IMR-90 (cell line): ENCODE measurements at regions not wholly inside any gene's neighbourhood (a gene's known extent, or its start where the extent isn't known, plus 50 kb on each side); places are given as distances from the start of the nearest gene placed in this dataset.
A peak's percentile ranks its signal among the peaks of the same experiment; 100 is the strongest.

Experiments
- ATAC-seq: fragments of 200-7000 bp; cut with Tn5 transposase; 2 replicates; pipeline ENCODE4 v1.9.1; 2020; ENCODE audit warnings: low read depth, mild to moderate bottlenecking, moderate library complexity
- BruUV-seq: library from RNA; stranded (reverse); fragments of 400-500 nt; replicated peaks from 2 replicates; lab custom pipeline; 2021; lab: Mats Ljungman, UMichigan
- CTCF ChIA-PET: fragments of 300-600 bp; formaldehyde crosslinking; extraction: SDS; loops from one replicate; lab custom pipeline; 2021; ENCODE audit warnings: antibody characterized with exemption; lab: Yijun Ruan, JAX
- POLR2A ChIA-PET: fragments of 300-600 bp; sonication (Branson Sonifier 250); formaldehyde crosslinking; loops from one replicate; lab custom pipeline; 2022; ENCODE audit warnings: antibody characterized with exemption; ENCODE audit not compliant: unreplicated experiment; lab: Charles Lee
- DNase-seq: peaks from one replicate; pipeline ENCODE4 v3.0.0; 2013
- H2AFZ ChIP-seq: replicated peaks from 2 replicates; pipeline ENCODE3; 2013; ENCODE audit warnings: low read length, mild to moderate bottlenecking; ENCODE audit not compliant: poor library complexity
- H2AK5ac ChIP-seq: 2 replicates; pipeline ENCODE4 v1.6.1; 2013; ENCODE audit warnings: low read depth, low read length, inconsistent platforms
- H2AK9ac ChIP-seq: replicated peaks from 2 replicates; pipeline ENCODE3; 2013; ENCODE audit warnings: mild to moderate bottlenecking, low read depth, low read length, moderate library complexity; ENCODE audit not compliant: poor library complexity
- H2BK120ac ChIP-seq: 2 replicates; pipeline ENCODE4 v1.6.1; 2013; ENCODE audit warnings: low read depth, low read length, inconsistent platforms
- H2BK15ac ChIP-seq: 3 replicates; pipeline ENCODE4 v1.6.1; 2013; ENCODE audit warnings: low read depth, low read length, inconsistent platforms
- H2BK20ac ChIP-seq: 2 replicates; pipeline ENCODE4 v1.6.1; 2013; ENCODE audit warnings: low read depth, mild to moderate bottlenecking, inconsistent platforms, low read length, moderate library complexity
- H2BK5ac ChIP-seq: 2 replicates; pipeline ENCODE4 v1.6.1; 2013; ENCODE audit warnings: mild to moderate bottlenecking, low read depth, low read length, inconsistent platforms; ENCODE audit not compliant: poor library complexity, severe bottlenecking
- H3K14ac ChIP-seq: replicated peaks from 2 replicates; pipeline ENCODE4 v1.6.1; 2013; ENCODE audit warnings: low read depth, low read length, inconsistent platforms
- H3K18ac ChIP-seq: 2 replicates; pipeline ENCODE4 v1.6.1; 2013; ENCODE audit warnings: low read depth, low read length, control low read depth
- H3K23ac ChIP-seq: 2 replicates; pipeline ENCODE4 v1.6.1; 2013; ENCODE audit warnings: low read depth, low read length, inconsistent platforms
- H3K27ac ChIP-seq: 2 replicates; pipeline ENCODE4 v1.5.1; 2013; ENCODE audit warnings: mild to moderate bottlenecking, control low read depth, low read length; ENCODE audit not compliant: insufficient read depth
- H3K27me3 ChIP-seq: 2 replicates; pipeline ENCODE4 v1.6.1; 2013; ENCODE audit warnings: low read length; ENCODE audit not compliant: control insufficient read depth, insufficient read depth
- H3K36me3 ChIP-seq: 2 replicates; pipeline ENCODE4 v1.6.1; 2013; ENCODE audit warnings: low read length, mixed read lengths; ENCODE audit not compliant: control insufficient read depth, insufficient read depth
- H3K4ac ChIP-seq: 2 replicates; pipeline ENCODE4 v1.6.1; 2013; ENCODE audit warnings: low read depth, low read length, inconsistent platforms
- H3K4me1 ChIP-seq: 2 replicates; pipeline ENCODE4 v1.6.1; 2013; ENCODE audit warnings: low read length, mixed read lengths; ENCODE audit not compliant: control insufficient read depth, insufficient read depth
- H3K4me2 ChIP-seq: 2 replicates; pipeline ENCODE4 v1.6.1; 2013; ENCODE audit warnings: low read depth, mild to moderate bottlenecking, control low read depth, low read length, moderate library complexity
- H3K4me3 ChIP-seq: 2 replicates; pipeline ENCODE4 v1.5.1; 2013; ENCODE audit warnings: low read depth, mild to moderate bottlenecking, control low read depth, low read length, moderate library complexity; ENCODE audit not compliant: insufficient read depth
- H3K56ac ChIP-seq: 2 replicates; pipeline ENCODE4 v1.6.1; 2013; ENCODE audit warnings: low read length, inconsistent platforms; ENCODE audit not compliant: insufficient read depth; ENCODE audit errors: extremely low read depth
- H3K79me1 ChIP-seq, 2 experiments: 2 replicates each; pipeline ENCODE4 v1.6.1; 2013; ENCODE audit warnings: low read length in 2 of 2, inconsistent platforms in 1 of 2, low read depth in 1 of 2
- H3K9ac ChIP-seq: 2 replicates; pipeline ENCODE4 v1.6.1; 2013; ENCODE audit warnings: low read depth, low read length, control low read depth
- H3K9me1 ChIP-seq: 2 replicates; pipeline ENCODE4 v1.6.1; 2013; ENCODE audit warnings: low read length, inconsistent platforms; ENCODE audit not compliant: insufficient read depth
- H3K9me3 ChIP-seq: 2 replicates; pipeline ENCODE4 v1.6.1; 2013; ENCODE audit warnings: low read length; ENCODE audit not compliant: control insufficient read depth, insufficient read depth
- H4K20me1 ChIP-seq: 2 replicates; pipeline ENCODE4 v1.6.1; 2013; ENCODE audit warnings: low read length, inconsistent platforms; ENCODE audit not compliant: insufficient read depth
- H4K5ac ChIP-seq: 2 replicates; pipeline ENCODE4 v1.6.1; 2013; ENCODE audit warnings: mild to moderate bottlenecking, low read depth, low read length, control low read depth
- H4K8ac ChIP-seq, 2 experiments: 2 replicates each; pipeline ENCODE4 v1.6.1; 2013; ENCODE audit warnings: low read depth in 2 of 2, low read length in 2 of 2, control low read depth in 1 of 2, inconsistent platforms in 1 of 2
- H4K91ac ChIP-seq: 2 replicates; pipeline ENCODE4 v1.6.1; 2013; ENCODE audit warnings: low read depth, low read length, inconsistent platforms; ENCODE audit not compliant: insufficient read depth
- CEBPB ChIP-seq: IDR thresholded peaks from 2 replicates; pipeline ENCODE4 v1.6.1; 2012; ENCODE audit warnings: low read depth, low read length, improper control_type of control experiment
- CTCF ChIP-seq: conservative IDR thresholded peaks from 2 replicates; pipeline ENCODE4 v1.5.1; 2012; ENCODE audit warnings: mild to moderate bottlenecking, low read depth, low read length, improper control_type of control experiment
- MAFK ChIP-seq: IDR thresholded peaks from 2 replicates; pipeline ENCODE4 v1.6.1; 2012; ENCODE audit warnings: low read depth, low read length, improper control_type of control experiment
- RCOR1 ChIP-seq: IDR thresholded peaks from 2 replicates; pipeline ENCODE4 v1.6.1; 2012; ENCODE audit warnings: mild to moderate bottlenecking, low read length, improper control_type of control experiment; ENCODE audit not compliant: insufficient replicate concordance
- RFX5 ChIP-seq: IDR thresholded peaks from 2 replicates; pipeline ENCODE4 v1.8.0; 2012; ENCODE audit warnings: low read depth, mild to moderate bottlenecking, low read length, moderate library complexity
- WGBS, 2 experiments: methylation state at CpG; one replicate each; pipeline versions ENCODE4 v1.1.5 to v1.1.7; 2013; ENCODE audit warnings: missing lambda C conversion rate in 2 of 2; ENCODE audit not compliant: insufficient read length in 1 of 2; ENCODE audit errors: extremely low coverage in 2 of 2; 5-methylcytosine and 5-hydroxymethylcytosine counted together
- dilution Hi-C: fragments of 300-500 bp; cut with HindIII; formaldehyde crosslinking; loops from one replicate; pipeline ENCODE4 v1.14.3; 2018; ENCODE audit warnings: low sequenced_read_pairs; ENCODE audit not compliant: unreplicated experiment
- in situ Hi-C: fragments of 300-500 bp; cut with MboI; formaldehyde crosslinking; loops from 3 replicates; pipeline ENCODE4 v1.14.3; 2019; ENCODE audit warnings: low sequenced_read_pairs, inconsistent platforms, mixed read lengths
- intact Hi-C: fragments of 100-400 bp; cut with micrococcal nuclease; formaldehyde crosslinking; loops from 2 replicates; pipeline ENCODE4 v1.10.0; 2022

- Histone ChIP-seq H2BK120ac (no peak overlapping the region), H4K91ac (0 out of 2 replicates have a peak overlapping the region, but pooled peaks have one; percentile 15), H2BK15ac (no peak overlapping the region), H3K4ac (no peak overlapping the region), H4K20me1 (peaks cover 4% of the 10 kb centered on the region), H3K4me3 (no peak overlapping the region), H3K27ac (no peak overlapping the region), H4K5ac (no peak overlapping the region), H3K14ac (no peak overlapping the region; the same call in 1 of the 2 replicates), H3K79me1 (0 out of 4 replicates have a peak, but pooled peaks cover 0 to 6% of the 10 kb centered on the region in 2 experiments), H2AFZ (no peak overlapping the region), H3K9ac (no peak overlapping the region), H3K23ac (no peak overlapping the region), H3K36me3 (peaks cover 33% of the 10 kb centered on the region), H2BK5ac (peak overlapping the region; percentile 40), H3K9me3 (no peaks in the 10 kb centered on the region), H2AK9ac (no peak overlapping the region), H3K56ac (peak overlapping the region; percentile 10; the same call in 1 of the 2 replicates), H4K8ac (no peak overlapping the region), H3K18ac (no peak overlapping the region), H2AK5ac (no peak overlapping the region), H2BK20ac (no peak overlapping the region), H3K4me1 (peaks cover 10% of the 10 kb centered on the region), H3K4me2 (peak overlapping the region; percentile 37; the same call in 1 of the 2 replicates), H3K9me1 (peaks cover 7% of the 10 kb centered on the region), H3K27me3 (no peaks in the 10 kb centered on the region)
- TF ChIP-seq MAFK (peak; percentile 89), RCOR1 (no peak), CEBPB (no peak), RFX5 (no peak), CTCF (no peak)
- intact Hi-C loops: loop anchor here (10.0 kb wide), 1 partner anchor 264 kb away; no protein-coding TSS in a partner anchor
- ATAC-seq (peak; percentile 80), DNase-seq (peak; percentile 81)
- no TSS peak for BruUV-seq
- POLR2A ChIA-PET: interaction anchor here (0.6 kb wide), 1 partner anchor 23 kb away, joined by 3 read pairs; no protein-coding TSS in a partner anchor
- no CpG with 5 or more reads among the region's 3 CpGs for WGBS, 2 experiments
- CTCF ChIA-PET: no interaction called here
- in situ Hi-C loops: no loop called here
- dilution Hi-C loops: no loop called here
These were observed 79.4 kb upstream of the SLC4A11 start for GRCh38 chr20:3318226-3318884.
